HG03103 (cell line): ENCODE measurements at regions not wholly inside any gene's neighbourhood (a gene's known extent, or its start where the extent isn't known, plus 50 kb on each side); places are given as distances from the start of the nearest gene placed in this dataset.
"Not testable (repeated sequence)": the region's sequence is repeated elsewhere in the genome, so short reads cannot be mapped to it uniquely, and the experiment has no call there.

Experiments used
- ATAC-seq: cut with Tn5 transposase; IDR thresholded peaks from one replicate; pipeline ENCODE4 v1.9.1; 2021; ENCODE audit warnings: low read depth; ENCODE audit not compliant: unreplicated experiment

- ATAC-seq: no peak
These were observed 790.5 kb upstream of the PCDH20 start for GRCh38 chr13:62206165-62206564.

- no peak for ATAC-seq
These were observed 789.6 kb upstream of the PCDH20 start for GRCh38 chr13:62205273-62205672.

- ATAC-seq: no peak
These were observed 778.7 kb upstream of the PCDH20 start for GRCh38 chr13:62194371-62194770.

GRCh38 chr13:62193919-62194318 lies 778.3 kb upstream of the PCDH20 start:
- no peak for ATAC-seq

GRCh38 chr13:62185631-62186255 lies 770.1 kb upstream of the PCDH20 start:
- ATAC-seq: no peak

GRCh38 chr13:62176051-62176450 lies 760.4 kb upstream of the PCDH20 start:
- ATAC-seq: no peak

GRCh38 chr13:62173958-62174357 lies 758.3 kb upstream of the PCDH20 start:
- no peak for ATAC-seq

- no peak for ATAC-seq
These were observed 756.0 kb upstream of the PCDH20 start for GRCh38 chr13:62171697-62172096.

- no peak for ATAC-seq
These were observed 753.2 kb upstream of the PCDH20 start for GRCh38 chr13:62168891-62169290.

GRCh38 chr13:62167650-62168172 lies 752.1 kb upstream of the PCDH20 start:
- no peak for ATAC-seq

- no peak for ATAC-seq
These were observed 747.2 kb upstream of the PCDH20 start for GRCh38 chr13:62162860-62163259.

GRCh38 chr13:62158520-62158919 lies 742.9 kb upstream of the PCDH20 start:
- no peak for ATAC-seq

- ATAC-seq: not testable (repeated sequence)
These were observed 736.1 kb upstream of the PCDH20 start for GRCh38 chr13:62151724-62152123.

- no peak for ATAC-seq
These were observed 726.4 kb upstream of the PCDH20 start for GRCh38 chr13:62142048-62142447.

- no peak for ATAC-seq
These were observed 723.9 kb upstream of the PCDH20 start for GRCh38 chr13:62139597-62139996.

- no peak for ATAC-seq
These were observed 722.2 kb upstream of the PCDH20 start for GRCh38 chr13:62137629-62138405.

- no peak for ATAC-seq
These were observed 716.0 kb upstream of the PCDH20 start for GRCh38 chr13:62131604-62132003.

- ATAC-seq: no peak
These were observed 714.7 kb upstream of the PCDH20 start for GRCh38 chr13:62130062-62130970.

GRCh38 chr13:62129000-62129551 lies 713.4 kb upstream of the PCDH20 start:
- ATAC-seq: no peak

GRCh38 chr13:62126400-62126799 lies 710.8 kb upstream of the PCDH20 start:
- no peak for ATAC-seq

- ATAC-seq: no peak
These were observed 709.8 kb upstream of the PCDH20 start for GRCh38 chr13:62125451-62125850.
